ENCODE measurements at regions not wholly inside any gene's neighbourhood (a gene's known extent, or its start where the extent isn't known, plus 50 kb on each side); places are given as distances from the start of the nearest gene placed in this dataset.

DNA sequence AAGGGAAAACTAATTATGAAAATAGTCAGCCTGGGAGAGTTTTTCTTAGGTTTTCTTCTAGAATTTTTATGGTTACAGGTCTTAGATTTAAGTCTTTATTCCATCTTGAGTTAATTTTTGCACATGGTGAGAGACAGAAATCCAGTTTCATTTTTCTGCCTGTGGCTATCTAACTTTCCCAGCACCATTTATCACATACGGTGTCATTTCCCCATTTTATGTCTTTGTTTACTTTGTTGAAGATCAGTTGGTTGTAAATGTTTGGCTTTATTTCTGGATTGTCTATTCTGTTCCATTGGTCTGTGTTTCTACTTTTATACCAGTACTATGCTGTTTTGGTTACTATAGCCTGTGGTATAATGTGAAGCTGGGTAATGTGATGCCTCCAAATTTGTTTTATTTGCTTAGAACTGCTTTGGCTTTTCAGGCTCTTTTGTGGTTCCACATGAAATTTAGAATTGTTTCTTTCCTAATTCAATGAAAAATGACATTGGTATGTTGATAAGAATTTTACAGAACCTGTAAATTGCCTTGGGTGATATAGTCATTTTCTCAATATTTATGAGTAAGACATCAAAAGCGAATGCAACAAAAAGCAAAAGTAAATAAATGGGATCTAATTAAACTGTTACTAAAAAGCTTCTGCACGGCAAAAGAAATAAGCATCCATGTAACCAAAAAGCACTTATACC, 146.1 kb upstream of the NOL4 start (continued):
- TF ChIP-seq TBP (IDR thresholded peaks at IDR 0.05; ENCODE audit: low read depth, low read length) (no peak), RFX5 (IDR thresholded peaks at IDR 0.05; ENCODE audit: borderline replicate concordance, low read depth, low read length) (no peak), CBX8 (IDR thresholded peaks at IDR 0.05; ENCODE audit: borderline replicate concordance, low read depth, low read length) (no peak), JUN (IDR thresholded peaks at IDR 0.05; ENCODE audit: low read depth, low read length) (no peak), JUND (IDR thresholded peaks at IDR 0.05; ENCODE audit: low read length) (no peak), CREB1 (IDR thresholded peaks at IDR 0.05) (no peak), KDM1A (IDR thresholded peaks at IDR 0.05; ENCODE audit: borderline replicate concordance, low read length) (no peak)
